Neural cell (in vitro differentiated cells): ENCODE measurements at regions not wholly inside any gene's neighbourhood (a gene's known extent, or its start where the extent isn't known, plus 50 kb on each side); places are given as distances from the start of the nearest gene placed in this dataset.

ENCODE experiments used
- H2AFZ ChIP-seq: fragments of 200-600, 300-800 bp; sonication (generic), shearing (Covaris generic); 2 replicates; pipeline ENCODE4 v1.6.0; 2014; ENCODE audit warnings: low read depth, mild to moderate bottlenecking, antibody characterized with exemption, low read length, moderate library complexity
- H3F3A ChIP-seq: fragments of 200-600 bp; shearing (Covaris generic); 2 replicates; pipeline ENCODE4 v1.6.1; 2016; ENCODE audit warnings: mild to moderate bottlenecking, moderate library complexity, mixed read lengths, antibody characterized with exemption, low read length; ENCODE audit not compliant: insufficient read depth, poor library complexity, severe bottlenecking
- H3K27ac ChIP-seq: fragments of 200-600, 300-800 bp; sonication (generic), shearing (Covaris generic); 2 replicates; pipeline ENCODE4 v1.5.1; 2014; ENCODE audit warnings: mild to moderate bottlenecking, low read length, moderate library complexity
- H3K27me3 ChIP-seq: fragments of 300-800, 200-600 bp; sonication (generic), shearing (Covaris generic); 2 replicates; pipeline ENCODE4 v1.6.0; 2014; ENCODE audit warnings: mild to moderate bottlenecking, low read depth, low read length, moderate library complexity; ENCODE audit not compliant: insufficient read depth
- H3K36me3 ChIP-seq: fragments of 300-800, 200-600 bp; sonication (generic), shearing (Covaris generic); 2 replicates; pipeline ENCODE4 v1.5.1; 2014; ENCODE audit warnings: mild to moderate bottlenecking, antibody characterized with exemption, low read length, moderate library complexity; ENCODE audit not compliant: insufficient read depth
- H3K4me2 ChIP-seq: fragments of 300-800, 200-600 bp; sonication (generic), shearing (Covaris generic); 2 replicates; pipeline ENCODE4 v1.6.0; 2014; ENCODE audit warnings: mild to moderate bottlenecking, low read length
- H3K4me3 ChIP-seq: fragments of 300-800, 200-600 bp; sonication (generic), shearing (Covaris generic); 2 replicates; pipeline ENCODE4 v1.5.1; 2014; ENCODE audit warnings: mild to moderate bottlenecking, low read length, moderate library complexity
- H3K79me2 ChIP-seq: fragments of 200-600 bp; shearing (Covaris generic); replicated peaks from 2 replicates; pipeline ENCODE4 v1.6.0; 2014; ENCODE audit warnings: mild to moderate bottlenecking, low read length, moderate library complexity; ENCODE audit not compliant: insufficient read depth
- H3K9ac ChIP-seq: fragments of 300-800, 200-600 bp; sonication (generic), shearing (Covaris generic); 2 replicates; pipeline ENCODE4 v1.6.1; 2016; ENCODE audit warnings: mild to moderate bottlenecking, low read length, mixed read lengths
- H3K9me2 ChIP-seq: fragments of 200-600 bp; shearing (Covaris generic); 2 replicates; pipeline ENCODE4 v1.6.1; 2016; ENCODE audit warnings: mild to moderate bottlenecking, low read length, mixed read lengths; ENCODE audit not compliant: insufficient read depth
- H3K9me3 ChIP-seq: fragments of 200-600, 300-800 bp; sonication (generic), shearing (Covaris generic); 2 replicates; pipeline ENCODE4 v1.6.1; 2016; ENCODE audit warnings: mild to moderate bottlenecking, mixed run types, low read length, moderate library complexity, mixed read lengths
- H4K20me1 ChIP-seq: fragments of 200-600 bp; shearing (Covaris generic); 2 replicates; pipeline ENCODE4 v1.6.1; 2016; ENCODE audit warnings: mild to moderate bottlenecking, mixed run types; ENCODE audit not compliant: insufficient read depth
- EP300 ChIP-seq: fragments of 450-650 bp; conservative IDR thresholded peaks from 2 replicates; pipeline ENCODE4 v1.6.1; 2014; ENCODE audit warnings: antibody characterized with exemption, mild to moderate bottlenecking, moderate library complexity; ENCODE audit not compliant: poor library complexity, severe bottlenecking
- EZH2 ChIP-seq: fragments of 200-600, 300-800 bp; shearing (Covaris generic), sonication (generic); IDR thresholded peaks from 2 replicates; pipeline ENCODE4 v1.6.1; 2014; ENCODE audit warnings: antibody characterized with exemption, low read length, borderline replicate concordance, mild to moderate bottlenecking; ENCODE audit not compliant: insufficient read depth, poor library complexity, severe bottlenecking
- MXI1 ChIP-seq: fragments of 450-650 bp; conservative IDR thresholded peaks from 2 replicates; pipeline ENCODE4 v1.6.1; 2014; ENCODE audit warnings: antibody characterized with exemption, mild to moderate bottlenecking; ENCODE audit not compliant: poor library complexity, severe bottlenecking
- POLR2AphosphoS5 ChIP-seq: IDR thresholded peaks from 2 replicates; pipeline ENCODE4 v1.6.1; 2012
- RAD21 ChIP-seq: fragments of 450-650 bp; conservative IDR thresholded peaks from 2 replicates; pipeline ENCODE4 v1.6.1; 2014; ENCODE audit warnings: antibody characterized with exemption, mild to moderate bottlenecking, moderate library complexity
- SMC3 ChIP-seq: fragments of 450-650 bp; conservative IDR thresholded peaks from 2 replicates; pipeline ENCODE4 v1.6.1; 2014; ENCODE audit warnings: antibody characterized with exemption, mild to moderate bottlenecking, moderate library complexity; ENCODE audit not compliant: poor library complexity
- TAF1 ChIP-seq: IDR thresholded peaks from 2 replicates; pipeline ENCODE4 v1.6.1; 2012; ENCODE audit warnings: low read depth
- TF ChIP-seq, protein P1 (sequence below): fragments of 450-650 bp; IDR thresholded peaks from 2 replicates; pipeline ENCODE4 v1.5.1; 2014; ENCODE audit warnings: antibody characterized with exemption, mild to moderate bottlenecking, moderate library complexity; ENCODE audit not compliant: poor library complexity, severe bottlenecking
- TF ChIP-seq, protein P2 (sequence below): IDR thresholded peaks from 2 replicates; pipeline ENCODE4 v1.6.1; 2012; ENCODE audit warnings: borderline replicate concordance

DNA sequence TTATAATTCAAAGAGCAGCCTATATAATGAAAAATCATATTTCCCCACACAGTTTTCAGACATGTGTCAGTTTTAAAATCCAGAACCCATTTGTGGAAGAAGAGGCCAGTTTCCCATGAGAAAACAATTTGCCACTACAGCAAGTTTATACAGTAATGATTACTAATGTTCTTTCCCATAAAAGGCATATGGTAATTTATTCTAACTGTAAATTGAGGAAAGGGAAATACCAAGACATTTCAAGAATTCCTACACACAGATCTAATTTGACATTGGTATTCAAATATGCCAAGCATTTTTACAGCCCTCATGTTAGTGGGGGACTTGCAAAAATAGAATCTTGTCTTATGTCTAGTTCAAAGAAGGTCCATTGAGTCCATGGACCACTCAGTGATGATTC, 1368.6 kb downstream of the FSTL5 start:
- H3F3A ChIP-seq = no peaks in the 10 kb centered on the region
- H3K27me3 ChIP-seq = no peaks in the 10 kb centered on the region
- H3K9me2 ChIP-seq = no peaks in the 10 kb centered on the region
- peaks cover 5% of the 10 kb centered on the region for H3K9me3 ChIP-seq
- H3K79me2 ChIP-seq = no peaks in the 10 kb centered on the region
- H4K20me1 ChIP-seq = no peaks in the 10 kb centered on the region
- H3K4me2 ChIP-seq = no peak overlapping the region
- H3K27ac ChIP-seq = no peak overlapping the region
- no peaks in the 10 kb centered on the region for H3K36me3 ChIP-seq
- H3K9ac ChIP-seq = no peak overlapping the region
- no peak overlapping the region for H2AFZ ChIP-seq
- H3K4me3 ChIP-seq = no peak overlapping the region
- TF ChIP-seq RAD21 (no peak), POLR2AphosphoS5 (no peak), SMC3 (no peak), EZH2 (no peak), TAF1 (no peak), MXI1 (no peak), EP300 (no peak)
- TF ChIP-seq, protein P1, sequence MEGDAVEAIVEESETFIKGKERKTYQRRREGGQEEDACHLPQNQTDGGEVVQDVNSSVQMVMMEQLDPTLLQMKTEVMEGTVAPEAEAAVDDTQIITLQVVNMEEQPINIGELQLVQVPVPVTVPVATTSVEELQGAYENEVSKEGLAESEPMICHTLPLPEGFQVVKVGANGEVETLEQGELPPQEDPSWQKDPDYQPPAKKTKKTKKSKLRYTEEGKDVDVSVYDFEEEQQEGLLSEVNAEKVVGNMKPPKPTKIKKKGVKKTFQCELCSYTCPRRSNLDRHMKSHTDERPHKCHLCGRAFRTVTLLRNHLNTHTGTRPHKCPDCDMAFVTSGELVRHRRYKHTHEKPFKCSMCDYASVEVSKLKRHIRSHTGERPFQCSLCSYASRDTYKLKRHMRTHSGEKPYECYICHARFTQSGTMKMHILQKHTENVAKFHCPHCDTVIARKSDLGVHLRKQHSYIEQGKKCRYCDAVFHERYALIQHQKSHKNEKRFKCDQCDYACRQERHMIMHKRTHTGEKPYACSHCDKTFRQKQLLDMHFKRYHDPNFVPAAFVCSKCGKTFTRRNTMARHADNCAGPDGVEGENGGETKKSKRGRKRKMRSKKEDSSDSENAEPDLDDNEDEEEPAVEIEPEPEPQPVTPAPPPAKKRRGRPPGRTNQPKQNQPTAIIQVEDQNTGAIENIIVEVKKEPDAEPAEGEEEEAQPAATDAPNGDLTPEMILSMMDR = no peak
- TF ChIP-seq, protein P2, sequence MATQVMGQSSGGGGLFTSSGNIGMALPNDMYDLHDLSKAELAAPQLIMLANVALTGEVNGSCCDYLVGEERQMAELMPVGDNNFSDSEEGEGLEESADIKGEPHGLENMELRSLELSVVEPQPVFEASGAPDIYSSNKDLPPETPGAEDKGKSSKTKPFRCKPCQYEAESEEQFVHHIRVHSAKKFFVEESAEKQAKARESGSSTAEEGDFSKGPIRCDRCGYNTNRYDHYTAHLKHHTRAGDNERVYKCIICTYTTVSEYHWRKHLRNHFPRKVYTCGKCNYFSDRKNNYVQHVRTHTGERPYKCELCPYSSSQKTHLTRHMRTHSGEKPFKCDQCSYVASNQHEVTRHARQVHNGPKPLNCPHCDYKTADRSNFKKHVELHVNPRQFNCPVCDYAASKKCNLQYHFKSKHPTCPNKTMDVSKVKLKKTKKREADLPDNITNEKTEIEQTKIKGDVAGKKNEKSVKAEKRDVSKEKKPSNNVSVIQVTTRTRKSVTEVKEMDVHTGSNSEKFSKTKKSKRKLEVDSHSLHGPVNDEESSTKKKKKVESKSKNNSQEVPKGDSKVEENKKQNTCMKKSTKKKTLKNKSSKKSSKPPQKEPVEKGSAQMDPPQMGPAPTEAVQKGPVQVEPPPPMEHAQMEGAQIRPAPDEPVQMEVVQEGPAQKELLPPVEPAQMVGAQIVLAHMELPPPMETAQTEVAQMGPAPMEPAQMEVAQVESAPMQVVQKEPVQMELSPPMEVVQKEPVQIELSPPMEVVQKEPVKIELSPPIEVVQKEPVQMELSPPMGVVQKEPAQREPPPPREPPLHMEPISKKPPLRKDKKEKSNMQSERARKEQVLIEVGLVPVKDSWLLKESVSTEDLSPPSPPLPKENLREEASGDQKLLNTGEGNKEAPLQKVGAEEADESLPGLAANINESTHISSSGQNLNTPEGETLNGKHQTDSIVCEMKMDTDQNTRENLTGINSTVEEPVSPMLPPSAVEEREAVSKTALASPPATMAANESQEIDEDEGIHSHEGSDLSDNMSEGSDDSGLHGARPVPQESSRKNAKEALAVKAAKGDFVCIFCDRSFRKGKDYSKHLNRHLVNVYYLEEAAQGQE = no peak

DNA sequence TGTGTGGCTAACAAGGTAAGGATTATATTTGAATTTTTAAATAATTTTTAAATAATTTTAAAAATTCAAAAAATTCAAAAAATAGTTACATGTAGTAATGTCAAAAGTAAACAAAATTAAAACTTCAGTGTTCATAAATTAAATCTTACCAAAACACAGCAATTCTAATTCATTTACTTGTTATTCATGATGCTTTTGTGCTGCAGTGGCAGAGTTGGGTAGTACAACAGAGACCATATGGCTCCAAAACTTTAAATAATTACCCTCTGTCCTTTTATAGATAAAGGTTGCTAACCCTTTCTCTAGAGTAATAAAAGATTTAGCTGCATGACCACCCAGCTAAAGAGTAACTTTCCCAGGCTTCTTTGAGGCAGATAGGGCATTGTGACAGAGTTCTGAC, 1355.6 kb downstream of the FSTL5 start:
- Histone ChIP-seq H3K79me2 (no peaks in the 10 kb centered on the region), H2AFZ (no peak overlapping the region), H3K9ac (no peak overlapping the region), H3K36me3 (no peaks in the 10 kb centered on the region), H3K27me3 (no peaks in the 10 kb centered on the region), H3K4me3 (no peak overlapping the region), H3K9me2 (no peaks in the 10 kb centered on the region), H3F3A (no peaks in the 10 kb centered on the region), H3K9me3 (no peaks in the 10 kb centered on the region), H3K27ac (no peak overlapping the region), H3K4me2 (no peak overlapping the region), H4K20me1 (no peaks in the 10 kb centered on the region)
- TF ChIP-seq, protein P2 = no peak
- no peak for TF ChIP-seq MXI1
- TF ChIP-seq RAD21 = no peak
- no peak for TF ChIP-seq SMC3
- no peak for TF ChIP-seq POLR2AphosphoS5
- TF ChIP-seq TAF1 = no peak
- TF ChIP-seq EP300 = no peak
- no peak for TF ChIP-seq EZH2
- TF ChIP-seq, protein P1 = no peak
